NCI-H82 treated with DMSO at 0.1 percent for 48 hours (cell line): ENCODE measurements at regions not wholly inside any gene's neighbourhood (a gene's known extent, or its start where the extent isn't known, plus 50 kb on each side); places are given as distances from the start of the nearest gene placed in this dataset.

Source experiments
- DNase-seq: peaks from one replicate; lab custom pipeline; 2025; ENCODE audit not compliant: unreplicated experiment; lab: John Stamatoyannopoulos, UW

GRCh38 chr2:48249631-48250473 is 64.6 kb upstream of the FOXN2 start:
- DNase-seq = peak; percentile 79

- DNase-seq = no peak
Measured at GRCh38 chr2:48250474-48250844, 64.0 kb upstream of the FOXN2 start.

GRCh38 chr2:48250943-48251342 is 63.5 kb upstream of the FOXN2 start:
- DNase-seq = no peak

GRCh38 chr2:48251437-48252148 is 62.9 kb upstream of the FOXN2 start:
- no peak for DNase-seq

GRCh38 chr2:48253301-48253700 is 61.2 kb upstream of the FOXN2 start:
- no peak for DNase-seq

- no peak for DNase-seq
Measured at GRCh38 chr2:48254839-48255238, 59.6 kb upstream of the FOXN2 start.

- DNase-seq = no peak
Measured at GRCh38 chr2:48257456-48257855, 57.0 kb upstream of the FOXN2 start.

GRCh38 chr2:48258481-48259149 is 55.9 kb upstream of the FOXN2 start:
- DNase-seq = peak; percentile 23

- no peak for DNase-seq
Measured at GRCh38 chr2:48259811-48260210, 54.7 kb upstream of the FOXN2 start.

GRCh38 chr2:48264627-48265026 is 49.9 kb upstream of the FOXN2 start:
- no peak for DNase-seq
